GM12878 (cell line): ENCODE measurements at regions not wholly inside any gene's neighbourhood (a gene's known extent, or its start where the extent isn't known, plus 50 kb on each side); places are given as distances from the start of the nearest gene placed in this dataset.

Source experiments
- BACH1 ChIP-seq: fragments of 450-650 bp; IDR thresholded peaks from 2 replicates; pipeline ENCODE4 v1.6.1; 2017; ENCODE audit warnings: mild to moderate bottlenecking, borderline replicate concordance
- BHLHE40 ChIP-seq, 2 experiments: fragments of 450-650 bp in 1 of 2; IDR thresholded peaks; 2 replicates each; pipeline ENCODE4 v1.6.1; 2011 to 2017; ENCODE audit warnings: low read depth in 2 of 2, borderline replicate concordance in 1 of 2, improper control_type of control experiment in 1 of 2, low read length in 1 of 2, mild to moderate bottlenecking in 1 of 2
- JUNB ChIP-seq: IDR thresholded peaks from 2 replicates; pipeline ENCODE4 v1.6.1; 2016; ENCODE audit warnings: antibody characterized with exemption, mild to moderate bottlenecking
- RAD21 ChIP-seq: IDR thresholded peaks from 2 replicates; pipeline ENCODE4 v1.6.1; 2011; ENCODE audit warnings: mild to moderate bottlenecking, low read depth, low read length, moderate library complexity; ENCODE audit not compliant: insufficient read depth

- no peak for TF ChIP-seq BHLHE40 (IDR thresholded peaks at IDR 0.05; ENCODE audit: borderline replicate concordance in 1 of 2, low read depth in 2 of 2, low read length in 1 of 2)
- TF ChIP-seq JUNB = no peak
- TF ChIP-seq BACH1 = no peak
- no peak for TF ChIP-seq RAD21
Observed at GRCh38 chr4:171448358-171448757, 364.8 kb upstream of the GALNTL6 start.
